Stimulated activated CD4-positive, alpha-beta T cell treated with anti-CD3 and anti-CD28 coated beads, Interleukin-1b, Interleukin-23, amount 100 ng/mL, for 1 hour (primary cell): ENCODE measurements at regions not wholly inside any gene's neighbourhood (a gene's known extent, or its start where the extent isn't known, plus 50 kb on each side); places are given as distances from the start of the nearest gene placed in this dataset.
"Not testable (repeated sequence)": the region's sequence is repeated elsewhere in the genome, so short reads cannot be mapped to it uniquely, and the experiment has no call there.

ENCODE experiments used
- DNase-seq, 2 donors: peaks; one replicate each; pipeline ENCODE4 v3.0.0-alpha.2; 2020; ENCODE audit warnings: low read depth in 2 of 2

DNA sequence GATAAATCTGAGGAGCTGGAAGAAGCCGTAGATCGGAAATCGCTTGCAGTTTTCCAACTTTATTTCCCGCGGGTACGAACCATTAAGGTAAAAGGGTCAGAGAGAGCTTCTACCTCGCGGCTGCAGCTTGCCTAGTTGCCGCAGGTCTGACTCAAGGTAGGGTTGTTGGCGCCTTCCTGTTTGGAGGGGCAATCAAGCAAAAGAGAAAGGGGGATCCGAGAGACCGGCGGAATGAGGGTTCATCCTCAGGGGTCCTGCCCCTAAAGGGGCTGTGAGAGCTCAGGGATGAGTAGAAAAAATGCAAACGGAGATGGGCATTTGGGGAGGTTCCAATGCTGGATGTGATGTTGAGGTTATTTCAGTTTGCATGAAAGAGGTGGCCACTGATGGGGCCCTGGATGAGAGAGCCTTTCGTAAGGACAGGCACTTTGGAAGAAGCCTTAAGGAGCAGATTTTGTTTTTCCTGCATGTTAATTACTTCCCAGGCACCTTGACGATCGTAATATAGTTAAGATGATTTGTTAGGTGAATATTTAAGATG is 265.4 kb downstream of the CGGBP1 start:
- DNase-seq, result no peak

DNA sequence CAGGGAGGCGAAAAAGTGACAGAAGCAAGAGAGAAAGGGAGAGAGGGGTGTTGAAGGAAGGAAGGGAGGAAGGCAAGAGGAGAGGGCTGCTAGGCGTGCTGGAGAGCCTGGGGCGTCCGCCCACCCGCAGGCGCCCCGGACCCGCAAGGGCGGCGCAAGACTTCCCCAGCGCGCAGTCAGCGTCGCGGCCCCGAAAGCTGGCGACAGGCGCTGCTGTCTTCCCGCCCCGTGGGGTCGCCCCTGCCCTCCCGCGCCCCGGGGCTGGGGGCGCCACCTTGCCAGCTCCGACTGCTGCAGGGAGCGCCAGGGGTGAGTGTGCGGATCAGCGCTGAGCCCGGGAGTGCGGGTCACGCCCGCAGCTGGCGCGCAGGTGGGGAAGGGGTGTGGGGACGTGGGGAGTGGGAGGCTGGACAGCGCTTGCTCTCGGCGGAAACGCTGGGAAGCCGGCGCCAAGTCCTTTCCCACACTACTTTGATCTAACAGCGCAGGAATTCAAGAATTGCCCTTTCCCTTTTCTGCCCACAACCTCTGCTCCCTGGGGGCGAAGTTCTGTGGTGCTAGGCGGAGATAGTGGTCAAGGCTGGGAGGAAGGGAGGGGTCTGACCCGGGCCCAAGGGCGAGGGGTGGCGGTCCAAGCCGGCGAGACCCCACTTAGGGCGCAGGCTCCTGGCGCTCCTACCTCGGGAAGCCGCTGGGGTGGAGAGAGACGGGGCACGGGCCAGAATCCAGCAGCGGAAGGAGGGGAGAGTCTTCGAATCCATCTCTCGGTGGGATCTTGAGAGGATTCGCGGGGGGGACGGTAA is 266.1 kb downstream of the CGGBP1 start, which contains the start of gene HTR1F:
Gene HTR1F, plus strand, starts transcription at position 173 of the 803 bp plus-strand sequence.
- no peak for DNase-seq

DNA sequence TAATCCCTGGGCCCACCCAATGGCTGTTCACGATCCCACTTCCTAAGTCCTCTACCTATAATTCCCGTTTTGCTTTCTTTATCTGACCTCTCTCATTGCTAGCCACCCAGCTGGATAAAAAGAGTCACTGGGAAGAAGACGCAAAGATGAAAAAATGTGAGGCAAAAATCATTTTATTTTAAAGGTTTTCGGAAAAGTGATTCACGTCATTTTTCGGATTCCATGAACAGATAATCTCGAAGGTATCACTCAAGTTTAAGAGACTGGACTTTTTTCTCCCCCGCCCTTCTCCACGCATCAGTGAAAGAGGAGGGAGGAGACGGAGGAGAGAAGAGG is 266.6 kb downstream of the CGGBP1 start:
- no peak for DNase-seq

DNA sequence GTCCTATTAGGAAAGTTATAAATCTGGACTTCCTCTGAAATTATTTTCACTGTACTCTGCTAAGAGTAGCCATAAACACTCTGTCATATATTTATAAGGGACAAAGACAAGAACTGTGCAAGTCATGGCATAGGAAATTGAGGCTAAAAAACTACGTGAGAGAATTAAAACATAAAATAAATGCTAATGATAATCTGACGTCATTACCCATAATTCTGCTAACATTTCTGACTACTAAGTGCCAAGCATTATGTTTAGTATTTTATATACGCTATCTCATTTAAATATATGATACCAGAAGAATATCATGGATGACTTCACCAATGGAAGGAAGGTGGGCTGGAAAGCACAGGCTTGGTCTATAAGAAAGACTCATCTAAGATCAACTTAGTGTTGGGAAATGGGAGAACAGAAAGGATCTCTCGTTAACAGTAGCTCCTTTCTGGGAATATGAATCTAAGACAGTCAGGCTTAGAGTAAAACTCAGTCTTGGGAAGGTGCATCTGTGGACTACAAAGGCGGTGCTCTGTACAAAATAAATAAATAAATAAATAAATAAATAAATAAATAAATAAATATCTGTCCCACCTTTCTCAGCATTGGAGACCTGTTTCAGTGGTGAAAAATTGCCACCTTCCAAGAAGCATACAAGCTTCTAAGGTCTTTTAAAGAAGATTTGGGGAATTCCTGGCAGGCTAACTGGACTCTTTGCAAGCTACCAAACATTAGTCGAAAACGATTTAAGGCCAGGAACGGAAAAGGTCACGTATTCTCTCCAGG is 267.4 kb downstream of the CGGBP1 start:
- no peak for DNase-seq

DNA sequence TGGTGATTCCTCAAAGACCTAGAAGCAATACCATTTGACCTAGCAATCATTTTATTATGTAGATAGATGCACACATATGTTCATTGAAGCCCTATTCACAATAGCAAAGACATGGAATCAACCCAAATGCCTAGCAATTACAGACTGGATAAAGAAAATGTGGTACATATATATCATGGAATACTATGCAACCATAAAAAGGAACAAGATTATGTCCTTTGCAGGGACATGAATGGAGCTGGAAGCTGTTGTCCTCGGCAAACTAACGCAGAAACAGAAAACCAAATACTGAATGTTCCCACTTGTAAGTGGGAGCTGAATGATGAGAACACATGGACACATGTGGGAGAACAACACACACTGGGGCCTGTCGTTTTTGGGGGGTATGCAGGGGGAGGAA is 269.8 kb downstream of the CGGBP1 start:
- not testable (repeated sequence) for DNase-seq

DNA sequence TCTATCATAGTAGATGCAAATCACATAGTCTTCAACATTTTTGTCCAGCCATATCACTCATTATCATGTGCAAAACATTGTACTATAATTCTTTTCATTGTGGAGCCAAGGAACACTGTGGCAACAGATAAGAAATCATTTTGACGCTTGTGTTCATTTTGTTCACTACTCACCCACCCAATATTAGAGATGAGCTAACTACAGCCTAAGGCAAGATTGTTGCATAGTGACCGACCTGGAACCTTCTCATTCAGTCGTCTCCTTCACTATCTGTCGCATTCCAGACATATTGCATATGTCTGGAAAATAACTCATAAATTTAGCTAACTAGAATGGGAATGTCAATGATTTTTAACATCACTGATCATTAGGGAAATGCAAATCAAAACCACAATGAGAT is 270.3 kb downstream of the CGGBP1 start:
- DNase-seq, result no peak

DNA sequence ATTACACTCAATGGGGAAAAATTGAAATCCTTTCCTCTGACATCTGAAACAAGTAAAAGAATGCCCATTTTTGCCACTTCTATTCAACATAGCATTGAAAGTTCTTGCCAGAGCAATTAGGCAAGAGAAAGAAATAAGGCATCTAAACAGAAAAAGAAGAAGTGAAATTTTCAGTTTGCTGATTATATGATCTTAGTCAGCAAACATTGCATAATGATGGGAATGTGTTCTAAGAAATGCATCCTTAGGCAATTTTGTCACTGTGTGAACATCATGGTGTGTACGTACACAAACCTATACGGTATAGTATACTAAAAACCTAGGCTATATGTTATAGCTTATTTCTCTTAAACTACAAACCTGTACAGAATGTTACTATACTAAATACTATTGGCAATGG is 278.0 kb downstream of the CGGBP1 start:
- no peak for DNase-seq

DNA sequence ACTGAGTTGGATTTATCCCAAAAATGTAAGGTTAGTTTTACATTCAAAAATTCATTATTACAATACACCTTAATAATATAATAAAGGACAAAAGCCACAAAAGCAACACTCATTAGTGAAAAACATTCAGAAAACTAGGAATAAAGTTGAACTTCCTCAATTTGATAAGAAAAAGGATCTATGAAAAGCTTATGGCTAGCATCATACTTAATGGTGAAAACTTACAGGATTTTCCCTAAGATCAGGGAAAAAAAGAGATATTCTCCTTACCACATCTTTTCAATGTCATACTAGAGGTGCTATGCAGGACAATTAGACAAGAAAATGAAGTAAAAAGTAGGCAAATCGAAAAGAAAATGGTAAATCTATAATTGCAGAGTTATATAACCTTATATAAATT is 279.9 kb downstream of the CGGBP1 start:
- no peak for DNase-seq

DNA sequence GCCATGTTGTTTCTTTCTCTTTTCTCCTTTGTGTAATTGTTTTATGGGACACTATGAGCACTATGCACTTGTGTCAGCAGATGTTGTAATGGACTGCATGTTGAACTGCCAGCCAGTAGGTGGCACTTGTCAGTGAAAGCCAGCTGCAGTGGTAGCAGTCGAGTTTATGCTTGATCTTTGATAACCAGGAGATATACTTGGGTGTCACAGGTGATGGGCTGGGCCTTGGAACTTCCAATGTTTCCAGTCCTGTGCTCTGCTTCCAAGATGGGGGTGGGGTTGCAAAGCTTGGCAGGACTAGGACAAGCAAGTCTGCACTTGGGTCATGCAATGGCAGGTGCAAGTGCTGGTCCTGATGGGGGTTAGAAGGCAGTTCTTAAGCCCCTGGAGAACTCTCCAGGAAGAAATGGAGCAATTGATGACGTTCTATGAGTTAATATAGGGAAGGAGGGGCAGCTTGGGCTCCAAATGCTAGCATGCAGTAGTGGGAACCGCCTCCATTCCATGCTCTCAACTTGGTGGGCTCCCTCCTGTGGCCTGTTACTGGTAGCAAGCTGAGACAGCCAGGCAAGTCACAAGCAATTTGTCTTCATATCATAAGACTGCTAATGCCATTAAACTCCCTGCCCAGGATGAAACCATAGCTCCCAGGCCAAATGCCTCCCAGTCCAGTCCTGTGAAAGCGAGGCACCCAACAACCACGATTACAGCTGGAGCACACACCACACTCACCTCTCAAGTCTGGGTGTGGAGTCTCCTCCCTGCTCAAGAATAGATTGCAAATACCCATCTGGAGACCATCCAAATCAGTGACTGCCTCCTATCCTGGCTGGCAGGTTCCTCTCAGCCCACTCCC is 287.2 kb downstream of the CGGBP1 start:
- DNase-seq, result no peak

DNA sequence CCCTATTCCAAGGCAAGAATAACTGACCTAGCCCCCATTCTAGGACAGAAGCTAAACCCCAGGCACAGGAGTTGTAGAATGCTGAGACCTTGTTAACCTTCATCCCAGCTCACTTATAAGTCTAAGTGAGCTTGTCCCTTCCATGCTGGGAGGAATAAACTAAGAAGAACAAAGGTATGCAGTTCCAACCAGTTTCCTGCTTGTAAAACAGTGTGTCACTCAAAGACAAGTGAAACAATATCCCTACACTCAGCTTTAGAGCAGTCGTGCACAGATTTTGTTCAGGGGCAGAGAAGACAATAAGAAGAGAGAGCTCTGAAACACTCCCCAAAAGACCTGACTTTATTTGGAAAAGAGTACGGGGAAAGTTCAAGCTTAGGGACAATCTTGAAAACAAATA is 292.1 kb downstream of the CGGBP1 start:
- DNase-seq, result no peak

DNA sequence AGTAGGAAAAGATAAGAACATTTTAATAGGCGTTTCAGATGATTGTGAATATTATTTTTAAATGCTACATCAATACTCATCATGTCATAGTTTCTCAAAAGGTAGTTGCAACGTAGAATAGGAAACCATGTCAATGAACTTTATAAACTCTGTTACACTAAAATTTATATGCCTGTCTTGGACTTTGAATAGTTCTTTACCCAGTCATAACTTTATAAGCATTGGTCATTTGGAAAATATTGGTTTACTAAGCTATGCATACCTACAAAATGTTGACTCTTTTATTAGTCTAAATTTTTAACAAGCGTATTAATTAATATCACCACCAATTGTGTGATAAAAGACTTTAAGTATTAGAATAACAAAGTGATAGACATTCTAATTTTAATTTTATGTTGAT is 293.5 kb downstream of the CGGBP1 start:
- no peak for DNase-seq

DNA sequence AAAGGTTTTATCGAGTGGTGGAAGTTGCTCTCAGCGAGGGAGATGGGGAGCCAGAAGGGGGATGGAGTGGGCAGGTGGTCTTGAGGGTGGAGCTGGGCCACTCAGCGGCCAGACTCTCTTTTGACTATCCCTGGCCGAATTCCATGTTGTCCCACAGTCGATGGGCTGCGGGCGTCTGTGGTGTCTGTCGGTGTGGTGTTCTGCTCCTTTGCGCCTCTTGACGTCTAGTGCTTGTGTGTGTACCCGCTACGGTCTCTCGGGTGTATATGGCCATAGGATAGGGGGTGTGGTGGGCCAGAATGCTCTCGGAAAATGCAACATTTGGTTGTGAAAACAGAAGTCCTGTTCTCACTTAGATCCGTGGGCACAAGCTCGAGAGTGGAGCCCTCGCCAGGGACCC is 297.0 kb downstream of the CGGBP1 start:
- no peak for DNase-seq

DNA sequence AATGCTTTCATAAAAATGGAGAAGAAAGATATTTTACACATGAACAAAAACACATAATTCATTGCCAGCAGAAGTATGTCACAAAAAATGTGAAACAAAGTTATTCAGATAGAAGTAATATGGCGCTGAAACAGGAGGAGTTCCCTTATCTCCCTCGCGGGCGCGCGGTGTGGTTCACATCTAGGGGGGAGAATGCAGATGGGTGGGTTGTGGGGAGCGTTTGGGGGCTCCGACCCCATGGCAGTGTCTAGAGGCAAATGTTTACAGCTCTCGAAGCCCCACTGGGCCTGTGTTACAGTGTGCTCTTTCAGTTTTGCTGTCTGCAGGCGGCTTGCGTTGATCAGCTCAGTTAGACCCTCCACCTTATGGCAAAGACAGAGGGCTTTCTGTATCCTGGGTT is 297.5 kb downstream of the CGGBP1 start:
- DNase-seq, result no peak

DNA sequence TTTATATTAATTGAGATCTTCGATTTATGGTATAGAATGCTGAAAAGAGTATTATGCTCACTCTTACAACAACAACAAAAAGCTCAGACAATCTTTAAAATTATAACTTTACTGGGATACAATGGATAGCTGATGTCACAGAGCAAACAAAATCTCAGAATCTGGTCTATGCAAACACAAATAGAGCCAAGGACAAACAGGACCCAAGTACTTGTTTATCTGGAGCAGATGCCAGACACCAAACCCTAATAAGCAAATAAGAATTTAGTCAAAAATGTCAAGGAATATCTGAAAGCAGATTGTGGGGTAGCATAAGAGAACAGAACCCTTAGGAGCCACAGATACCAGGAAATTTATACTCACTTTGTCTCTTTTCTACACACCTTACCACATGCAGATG is 302.2 kb downstream of the CGGBP1 start:
- no peak for DNase-seq

DNA sequence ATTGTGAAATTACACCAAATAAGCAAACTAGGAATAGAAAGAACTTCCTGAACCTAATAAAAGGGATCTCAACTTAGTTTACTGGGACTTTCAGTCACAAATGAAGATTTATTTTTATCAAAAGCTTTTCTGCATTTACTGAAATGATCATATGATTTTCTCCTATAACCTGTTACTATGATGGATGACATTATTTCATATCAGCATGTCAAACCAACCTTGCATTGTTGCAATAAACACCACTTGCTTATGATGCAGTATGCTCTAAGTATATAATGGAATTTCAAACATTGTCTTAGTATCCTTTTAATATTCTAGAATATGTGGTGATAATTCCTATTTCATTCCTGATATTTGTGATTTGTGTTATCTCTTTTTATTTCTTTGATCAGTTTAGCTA is 303.0 kb downstream of the CGGBP1 start:
- DNase-seq, result no peak

DNA sequence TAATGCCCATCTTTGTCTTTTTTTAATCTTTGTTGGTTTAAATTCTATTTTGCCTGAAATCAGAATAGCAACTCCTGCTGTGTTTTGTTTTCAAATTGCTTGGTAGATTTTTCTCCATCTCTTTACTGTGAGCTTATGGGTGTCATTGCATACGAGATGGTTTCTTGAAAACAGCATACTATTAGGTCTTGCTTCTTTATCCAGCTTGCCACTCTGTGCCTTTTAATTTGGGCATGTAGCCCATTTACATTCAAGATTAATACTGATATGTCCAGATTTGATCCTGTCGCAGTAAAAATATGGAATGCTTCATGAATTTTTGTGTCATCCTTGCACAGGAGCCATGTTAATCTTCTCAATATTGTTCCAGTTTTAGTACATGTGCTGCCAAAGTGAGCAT is 316.6 kb downstream of the CGGBP1 start:
- DNase-seq, result no peak

DNA sequence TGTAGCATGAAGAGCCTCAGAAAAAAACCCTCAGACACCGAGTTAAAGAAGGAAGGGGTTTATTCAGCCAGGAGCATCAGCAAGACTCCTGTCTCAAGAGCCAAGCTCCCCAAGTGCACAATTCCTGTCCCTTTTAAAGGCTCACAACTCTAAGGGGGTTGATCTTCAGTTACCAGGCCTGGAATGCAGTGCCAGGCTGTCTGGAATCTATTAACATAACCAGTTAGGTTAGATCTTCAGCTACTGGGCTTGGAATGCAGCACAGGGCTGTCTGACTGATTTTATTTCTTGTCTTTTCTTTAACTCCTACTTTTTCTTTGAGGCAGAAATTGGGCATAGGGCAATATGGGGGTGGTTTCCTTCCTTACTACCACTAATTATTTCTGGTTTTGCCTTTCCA is 317.9 kb downstream of the CGGBP1 start:
- not testable (repeated sequence) for DNase-seq

DNA sequence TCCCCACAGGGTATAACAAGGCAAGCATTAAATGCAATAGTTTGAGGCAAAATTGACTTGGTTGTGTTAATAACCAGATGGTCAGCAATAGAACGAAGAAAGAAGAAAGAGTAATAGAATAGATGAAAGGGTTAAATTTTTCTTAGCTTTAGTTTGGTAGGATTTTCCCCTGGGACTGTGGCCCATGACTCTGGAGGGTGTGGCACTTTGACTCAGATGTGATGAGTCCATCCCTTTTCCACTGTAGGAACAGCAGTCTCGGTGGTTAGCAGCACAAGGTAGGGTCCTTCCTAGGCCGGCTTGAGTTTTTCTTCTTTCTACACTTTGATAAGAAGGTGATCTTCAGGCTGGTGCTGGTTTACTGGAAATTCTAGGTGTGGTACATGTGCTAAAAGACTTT is 321.0 kb downstream of the CGGBP1 start:
- DNase-seq, result not testable (repeated sequence)

DNA sequence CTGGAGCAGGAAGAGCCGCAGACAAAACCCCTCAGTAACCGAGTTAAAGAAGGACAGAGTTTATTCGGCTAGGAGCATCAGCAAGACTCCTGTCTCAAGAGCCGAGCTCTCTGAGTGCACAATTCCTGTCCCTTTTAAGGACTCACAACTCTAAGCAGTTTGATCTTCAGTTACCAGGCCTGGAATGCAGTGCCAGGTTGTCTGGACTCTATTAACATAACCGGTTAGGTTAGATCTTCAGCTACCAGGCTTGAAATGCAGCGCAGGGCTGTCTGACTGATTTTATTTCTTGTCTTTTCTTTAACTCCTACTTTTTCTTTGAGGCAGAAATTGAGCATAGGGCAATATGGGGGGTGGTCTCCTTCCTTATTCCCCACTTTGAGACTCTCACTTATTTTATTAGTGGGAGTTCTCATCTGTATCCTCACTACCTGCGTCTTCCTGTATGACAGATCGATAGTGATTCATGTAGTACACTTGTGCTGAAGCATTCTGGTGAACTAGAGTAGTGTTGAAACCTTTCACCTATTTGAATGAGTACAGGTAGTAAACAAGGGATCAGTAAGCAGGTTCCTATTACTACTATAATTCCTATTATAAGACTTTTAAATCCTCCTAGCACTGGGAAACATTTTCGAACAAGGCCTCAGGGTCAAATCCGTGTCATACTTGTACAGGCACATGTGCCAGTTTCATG is 325.0 kb downstream of the CGGBP1 start:
- DNase-seq, result no peak

DNA sequence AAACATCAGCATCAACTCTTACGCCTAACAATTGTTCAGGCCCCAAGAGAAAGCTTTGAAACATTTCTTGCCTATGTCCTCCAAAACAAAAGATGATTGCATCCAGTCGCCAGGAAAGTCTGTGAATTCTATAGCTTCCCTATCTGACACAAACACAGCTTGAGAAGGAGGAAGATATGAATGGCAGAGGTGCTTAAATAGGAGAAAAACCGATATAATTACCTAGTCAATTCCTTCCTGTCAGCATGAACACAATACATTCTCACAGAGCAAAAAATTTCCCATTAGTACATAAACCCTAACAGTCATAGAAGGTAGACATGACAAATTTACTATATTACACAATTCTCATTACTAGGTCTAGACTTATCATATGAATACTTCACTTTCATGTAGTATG is 326.5 kb downstream of the CGGBP1 start:
- DNase-seq, result no peak

DNA sequence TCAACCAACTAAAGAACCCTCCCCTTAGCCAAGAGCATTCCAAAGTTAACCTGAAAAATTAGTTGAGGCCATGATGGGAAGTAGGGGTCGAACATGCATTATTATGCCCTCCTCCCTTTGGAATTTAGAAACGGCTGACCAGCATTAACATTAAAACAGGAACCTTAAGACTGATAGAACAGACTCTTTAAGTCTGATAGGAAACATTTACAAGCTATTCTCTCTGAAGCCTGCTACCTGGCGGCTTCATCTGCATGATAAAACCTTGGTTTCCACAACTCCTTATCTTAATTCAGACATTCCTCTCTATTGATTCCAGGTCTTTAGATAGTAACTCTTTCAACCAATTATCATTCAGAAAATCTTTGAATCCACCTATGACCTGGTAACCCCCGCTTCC is 331.0 kb downstream of the CGGBP1 start:
- no peak for DNase-seq

DNA sequence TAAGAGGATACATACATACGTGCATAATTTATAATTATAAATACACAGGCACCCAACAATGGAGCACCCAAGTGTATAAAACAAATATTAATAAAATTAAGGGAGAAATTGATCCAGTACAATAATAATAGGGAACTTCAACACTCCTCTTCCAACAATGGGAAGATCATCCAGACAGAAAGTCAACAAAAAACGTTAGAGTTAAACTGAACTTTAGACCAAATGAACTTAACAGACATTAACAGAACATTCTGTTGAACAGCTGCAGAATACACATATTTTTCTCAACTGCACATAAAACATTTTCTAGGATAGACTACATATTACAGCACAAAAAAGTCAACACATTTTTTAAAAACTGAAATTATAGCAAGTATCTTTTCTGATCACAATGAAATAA is 339.7 kb downstream of the CGGBP1 start:
- DNase-seq, result no peak
